Fibroblast of lung (primary cell): ENCODE measurements at regions not wholly inside any gene's neighbourhood (a gene's known extent, or its start where the extent isn't known, plus 50 kb on each side); places are given as distances from the start of the nearest gene placed in this dataset.

Experiments
- CTCF ChIP-seq, 2 donors: IDR thresholded peaks in 1 of 2; conservative IDR thresholded peaks in 1 of 2; 1 replicate in 1 of 2; 2 replicates in 1 of 2; pipeline ENCODE4 v1.5.1; 2011 to 2012; ENCODE audit warnings: low read length in 2 of 2, control low read depth in 1 of 2, inconsistent platforms in 1 of 2, low read depth in 1 of 2, mild to moderate bottlenecking in 1 of 2
- EZH2 ChIP-seq: IDR thresholded peaks from 2 replicates; pipeline ENCODE4 v1.5.1; 2012; ENCODE audit warnings: low read length, control low read depth, mild to moderate bottlenecking; ENCODE audit errors: missing control alignments

- TF ChIP-seq CTCF (conservative IDR thresholded peaks at IDR 0.05 in 1 of 2, IDR thresholded peaks at IDR 0.05 in 1 of 2; ENCODE audit: low read depth in 1 of 2, low read length in 2 of 2) = no peak
- TF ChIP-seq EZH2 = no peak
Observed at GRCh38 chr5:107155707-107156106, 515.0 kb downstream of the EFNA5 start.
